ENCODE measurements at regions not wholly inside any gene's neighbourhood (a gene's known extent, or its start where the extent isn't known, plus 50 kb on each side); places are given as distances from the start of the nearest gene placed in this dataset.

DNA sequence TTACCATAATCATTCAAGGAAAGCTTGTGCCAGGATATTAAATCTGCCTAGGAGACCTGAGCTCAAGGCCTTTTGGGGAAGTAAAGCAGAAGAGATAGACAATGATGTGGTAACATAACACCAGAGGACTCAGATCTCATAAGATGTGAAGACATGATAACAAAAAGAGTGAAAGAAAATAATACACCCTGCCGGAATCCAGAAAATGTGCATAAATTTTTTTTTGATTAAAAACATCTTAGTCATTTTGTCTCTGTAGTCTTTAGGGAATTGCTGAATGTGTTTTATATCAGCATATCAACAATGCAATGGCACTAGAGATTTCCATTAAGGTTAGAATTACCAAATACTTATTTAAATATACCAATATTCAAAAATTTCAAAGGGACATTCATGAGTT lies 326.8 kb upstream of the ROBO1 start:
- H3K27ac ChIP-seq = no peak overlapping the region
- TF ChIP-seq, protein P1, sequence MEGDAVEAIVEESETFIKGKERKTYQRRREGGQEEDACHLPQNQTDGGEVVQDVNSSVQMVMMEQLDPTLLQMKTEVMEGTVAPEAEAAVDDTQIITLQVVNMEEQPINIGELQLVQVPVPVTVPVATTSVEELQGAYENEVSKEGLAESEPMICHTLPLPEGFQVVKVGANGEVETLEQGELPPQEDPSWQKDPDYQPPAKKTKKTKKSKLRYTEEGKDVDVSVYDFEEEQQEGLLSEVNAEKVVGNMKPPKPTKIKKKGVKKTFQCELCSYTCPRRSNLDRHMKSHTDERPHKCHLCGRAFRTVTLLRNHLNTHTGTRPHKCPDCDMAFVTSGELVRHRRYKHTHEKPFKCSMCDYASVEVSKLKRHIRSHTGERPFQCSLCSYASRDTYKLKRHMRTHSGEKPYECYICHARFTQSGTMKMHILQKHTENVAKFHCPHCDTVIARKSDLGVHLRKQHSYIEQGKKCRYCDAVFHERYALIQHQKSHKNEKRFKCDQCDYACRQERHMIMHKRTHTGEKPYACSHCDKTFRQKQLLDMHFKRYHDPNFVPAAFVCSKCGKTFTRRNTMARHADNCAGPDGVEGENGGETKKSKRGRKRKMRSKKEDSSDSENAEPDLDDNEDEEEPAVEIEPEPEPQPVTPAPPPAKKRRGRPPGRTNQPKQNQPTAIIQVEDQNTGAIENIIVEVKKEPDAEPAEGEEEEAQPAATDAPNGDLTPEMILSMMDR (conservative IDR thresholded peaks at IDR 0.05) = no peak

DNA sequence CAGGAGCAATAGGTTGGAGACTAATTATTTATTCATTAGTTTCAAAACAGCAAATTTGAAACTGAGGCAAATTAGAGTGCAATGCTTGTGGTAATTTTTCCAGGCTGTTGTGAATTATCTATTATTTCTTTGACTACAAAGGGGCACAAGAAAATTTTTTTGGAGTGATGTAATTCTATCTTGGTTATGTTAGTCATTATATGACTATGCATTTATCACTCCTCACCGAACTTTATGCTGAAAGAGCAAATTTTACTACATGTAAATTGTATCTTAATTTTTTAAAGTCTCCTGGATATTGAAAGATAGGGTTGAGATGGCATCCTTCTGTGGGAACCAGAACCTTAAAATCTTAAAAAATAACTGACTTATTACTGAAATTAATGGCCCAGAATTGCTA lies 320.0 kb upstream of the ROBO1 start:
- H3K27ac ChIP-seq = no peak overlapping the region
- TF ChIP-seq, protein P1 (conservative IDR thresholded peaks at IDR 0.05) = no peak

DNA sequence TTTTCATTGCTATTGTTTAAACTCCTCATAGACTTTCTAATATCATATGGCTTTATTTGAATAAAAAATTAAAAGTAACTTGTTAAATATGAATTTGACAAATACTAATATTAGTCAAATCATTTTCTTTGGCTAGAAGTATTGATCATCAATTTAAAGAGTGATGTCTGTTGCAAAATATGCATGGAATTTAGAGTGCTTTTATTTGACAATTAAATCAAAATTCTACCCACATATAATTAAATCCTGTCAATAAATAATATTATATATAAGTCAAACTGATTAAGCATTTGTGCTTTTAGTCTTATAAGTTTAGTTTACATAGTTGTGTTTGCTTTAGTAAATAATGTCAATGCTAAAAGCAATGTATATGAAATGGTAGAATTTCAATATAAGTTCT lies 318.6 kb upstream of the ROBO1 start:
- no peak overlapping the region for H3K27ac ChIP-seq
- TF ChIP-seq, protein P1 (conservative IDR thresholded peaks at IDR 0.05) = no peak

DNA sequence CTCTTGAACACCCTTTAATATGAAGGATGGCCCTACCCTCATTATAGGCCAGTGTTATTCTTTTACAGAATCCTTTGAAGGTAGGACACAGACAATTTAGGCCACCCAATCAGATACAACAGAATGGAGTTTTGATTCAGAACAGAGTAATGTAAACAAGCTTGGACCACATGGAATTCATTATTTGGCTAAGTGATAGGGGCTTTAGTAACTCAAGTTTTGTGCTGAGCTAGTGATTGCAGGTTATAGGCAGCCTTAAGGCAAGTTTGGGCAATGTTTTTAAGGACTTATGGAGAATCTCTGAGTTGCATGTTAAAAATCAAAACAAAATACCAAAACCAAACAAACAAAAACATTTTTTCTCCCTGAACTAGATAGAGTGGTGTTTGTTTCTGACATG lies 312.1 kb upstream of the ROBO1 start:
- TF ChIP-seq, protein P1 (conservative IDR thresholded peaks at IDR 0.05) = no peak

DNA sequence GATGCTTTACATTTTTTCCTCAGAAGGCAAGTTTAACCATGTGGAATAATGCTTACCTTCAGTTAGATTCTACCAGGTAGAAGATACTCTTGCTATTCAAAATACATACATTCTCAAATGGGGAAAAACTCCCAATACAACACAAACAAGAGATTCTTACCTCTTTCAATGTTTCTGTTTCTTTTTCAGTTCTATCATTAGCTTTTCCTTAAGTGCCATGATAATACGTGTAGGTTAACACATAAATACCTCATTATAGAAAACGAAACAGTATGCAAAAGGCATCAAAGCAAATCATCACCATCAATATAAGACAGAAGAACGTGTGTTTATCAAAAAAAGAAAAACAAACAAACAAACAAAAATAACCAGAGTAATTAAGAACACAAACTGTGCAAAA lies 300.7 kb upstream of the ROBO1 start:
- no peak overlapping the region for H3K27ac ChIP-seq
- TF ChIP-seq, protein P1 (conservative IDR thresholded peaks at IDR 0.05) = no peak

More for the DNA sequence above, 312.1 kb upstream of the ROBO1 start:
- H3K27ac ChIP-seq = no peak overlapping the region

DNA sequence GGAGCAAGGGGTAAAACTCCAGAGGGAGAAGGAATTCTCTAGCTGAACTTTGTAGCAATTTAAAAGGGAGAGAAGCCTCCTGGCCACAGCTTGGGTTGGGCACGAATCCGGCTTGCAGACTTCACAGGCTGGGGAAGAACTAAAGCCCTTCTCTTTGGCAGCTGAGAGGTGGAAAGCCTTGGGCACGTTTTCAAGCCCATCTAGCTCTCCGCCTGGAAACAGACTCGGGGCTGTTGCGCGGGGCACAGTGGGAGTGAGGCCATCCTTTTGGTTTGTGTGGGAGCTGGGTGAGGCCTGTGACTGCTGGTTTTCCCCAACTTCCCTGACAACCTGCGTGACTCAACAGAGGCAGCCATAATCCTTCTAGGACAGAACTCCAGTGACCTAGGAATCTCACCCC lies 295.7 kb upstream of the ROBO1 start:
- H3K27ac ChIP-seq = no peak overlapping the region
- TF ChIP-seq, protein P1 (conservative IDR thresholded peaks at IDR 0.05) = no peak

DNA sequence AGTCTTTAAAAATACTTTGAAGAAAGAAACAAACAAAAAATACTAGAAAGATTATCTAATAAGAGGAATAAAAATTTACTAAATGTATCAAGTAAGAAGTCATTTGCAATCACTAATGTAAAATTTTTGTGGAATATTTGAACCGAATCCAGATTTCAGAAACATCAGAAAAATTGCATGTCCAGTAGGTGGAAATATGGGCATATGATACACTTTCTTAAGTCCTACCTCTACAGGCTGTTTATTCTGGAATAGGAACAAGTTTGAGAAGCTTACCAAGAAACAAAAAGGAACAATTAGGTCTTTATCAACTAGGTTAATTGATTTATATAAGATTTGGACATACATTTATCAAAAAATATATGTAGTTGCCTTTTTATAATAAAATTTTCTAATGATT lies 292.9 kb upstream of the ROBO1 start:
- H3K27ac ChIP-seq = no peak overlapping the region
- TF ChIP-seq, protein P1 (conservative IDR thresholded peaks at IDR 0.05) = no peak

DNA sequence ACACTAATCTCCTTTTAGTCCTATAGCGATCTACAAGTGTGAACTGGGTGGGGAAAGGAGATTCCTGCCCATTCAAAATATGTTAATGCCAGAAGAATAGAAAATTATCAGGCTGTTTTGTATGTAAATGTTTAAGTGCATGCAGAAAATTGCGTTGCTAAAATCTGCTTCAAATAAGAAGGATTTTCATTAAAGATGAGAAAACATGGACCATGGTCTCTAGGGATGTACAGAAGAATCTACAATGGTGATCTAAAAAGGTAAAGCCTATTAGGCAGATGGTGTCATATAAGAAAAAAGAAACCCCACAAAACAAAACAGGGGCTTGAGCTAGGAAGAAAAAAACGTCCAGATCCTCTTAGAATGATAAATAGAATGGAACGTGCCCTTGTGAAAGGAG lies 287.5 kb upstream of the ROBO1 start:
- H3K27ac ChIP-seq = no peak overlapping the region
- TF ChIP-seq, protein P1 (conservative IDR thresholded peaks at IDR 0.05) = no peak
